Smooth muscle cell (in vitro differentiated cells): ENCODE measurements at regions not wholly inside any gene's neighbourhood (a gene's known extent, or its start where the extent isn't known, plus 50 kb on each side); places are given as distances from the start of the nearest gene placed in this dataset.

Source experiments
- DNase-seq: peaks from one replicate; lab custom pipeline; 2025; ENCODE audit not compliant: unreplicated experiment; lab: John Stamatoyannopoulos, UW
- H2AFZ ChIP-seq: fragments of 200-600 bp; sonication (generic); 2 replicates; pipeline ENCODE4 v1.6.0; 2016; ENCODE audit warnings: antibody characterized with exemption, low read depth, mild to moderate bottlenecking
- H3F3A ChIP-seq: fragments of 200-600 bp; sonication (generic); 2 replicates; pipeline ENCODE4 v1.6.0; 2017; ENCODE audit warnings: antibody characterized with exemption, low read depth
- H3K27ac ChIP-seq: fragments of 200-600 bp; sonication (generic); 2 replicates; pipeline ENCODE4 v1.5.1; 2016; ENCODE audit warnings: low read depth, mild to moderate bottlenecking
- H3K27me3 ChIP-seq: fragments of 200-600 bp; sonication (generic); 2 replicates; pipeline ENCODE4 v1.6.1; 2016; ENCODE audit warnings: low read depth, mild to moderate bottlenecking
- H3K36me3 ChIP-seq: fragments of 200-600 bp; sonication (generic); 2 replicates; pipeline ENCODE4 v1.5.1; 2016; ENCODE audit warnings: low read depth
- H3K4me1 ChIP-seq: fragments of 200-600 bp; sonication (generic); 2 replicates; pipeline ENCODE4 v1.5.1; 2016; ENCODE audit warnings: low read depth
- H3K4me2 ChIP-seq: fragments of 200-600 bp; sonication (generic); 2 replicates; pipeline ENCODE4 v1.6.0; 2016; ENCODE audit warnings: mild to moderate bottlenecking
- H3K4me3 ChIP-seq: fragments of 200-600 bp; sonication (generic); 2 replicates; pipeline ENCODE4 v1.5.1; 2016; ENCODE audit warnings: mild to moderate bottlenecking
- H3K79me2 ChIP-seq: fragments of 200-600 bp; sonication (generic); 2 replicates; pipeline ENCODE4 v1.6.0; 2016; ENCODE audit warnings: low read depth, mild to moderate bottlenecking
- H3K9ac ChIP-seq: fragments of 200-600 bp; sonication (generic); 2 replicates; pipeline ENCODE4 v1.6.0; 2016; ENCODE audit warnings: low read depth
- H3K9me3 ChIP-seq: fragments of 200-600 bp; sonication (generic); replicated peaks from 2 replicates; pipeline ENCODE4 v1.5.1; 2016; ENCODE audit warnings: low read depth
- H4K20me1 ChIP-seq: fragments of 200-600 bp; sonication (generic); 2 replicates; pipeline ENCODE4 v1.6.0; 2016; ENCODE audit warnings: low read depth
- CTCF ChIP-seq: fragments of 200-600 bp; sonication (generic); IDR thresholded peaks from 2 replicates; pipeline ENCODE4 v1.5.1; 2017; ENCODE audit warnings: borderline replicate concordance, mild to moderate bottlenecking, antibody characterized with exemption; ENCODE audit not compliant: insufficient read depth, poor library complexity, severe bottlenecking
- WGBS: methylation state at CpG from one replicate; pipeline ENCODE4 v1.1.7; 2016; ENCODE audit warnings: low lambda C conversion rate; 5-methylcytosine and 5-hydroxymethylcytosine counted together

GRCh38 chr16:48050871-48051270, 104.9 kb downstream of the ABCC12 start:
- Histone ChIP-seq H3F3A (no peaks in the 10 kb centered on the region), H3K9ac (no peak overlapping the region), H3K4me3 (no peak overlapping the region), H3K9me3 (no peaks in the 10 kb centered on the region), H2AFZ (no peak overlapping the region), H3K27me3 (peaks cover 16% of the 10 kb centered on the region), H3K4me2 (no peak overlapping the region), H3K36me3 (no peaks in the 10 kb centered on the region), H4K20me1 (no peaks in the 10 kb centered on the region), H3K27ac (no peak overlapping the region), H3K79me2 (no peaks in the 10 kb centered on the region), H3K4me1 (peaks cover 12% of the 10 kb centered on the region)
- no peak for TF ChIP-seq CTCF
- no peak for DNase-seq
- 77% methylated on average over 2 of the region's 2 CpGs for WGBS

GRCh38 chr16:48049847-48050246, 105.9 kb downstream of the ABCC12 start:
- Histone ChIP-seq H3K9ac (no peak overlapping the region), H3K4me3 (no peak overlapping the region), H3K4me2 (no peak overlapping the region), H3K36me3 (no peaks in the 10 kb centered on the region), H3K79me2 (no peaks in the 10 kb centered on the region), H3K27me3 (peaks cover 16% of the 10 kb centered on the region), H3F3A (no peaks in the 10 kb centered on the region), H3K9me3 (no peaks in the 10 kb centered on the region), H3K27ac (no peak overlapping the region), H2AFZ (no peak overlapping the region), H3K4me1 (peaks cover 12% of the 10 kb centered on the region), H4K20me1 (no peaks in the 10 kb centered on the region)
- 57% methylated on average over 3 of the region's 3 CpGs for WGBS
- TF ChIP-seq CTCF = no peak
- no peak for DNase-seq

- H3K9me3 ChIP-seq = no peaks in the 10 kb centered on the region
- TF ChIP-seq CTCF = no peak
- WGBS = 81% methylated on average over 3 of the region's 3 CpGs
- no peak overlapping the region for H3K4me3 ChIP-seq
- H3K9ac ChIP-seq = no peak overlapping the region
- no peak overlapping the region for H3K27ac ChIP-seq
- H3K36me3 ChIP-seq = no peaks in the 10 kb centered on the region
- no peaks in the 10 kb centered on the region for H3K79me2 ChIP-seq
- H3K27me3 ChIP-seq = peaks cover 16% of the 10 kb centered on the region
- DNase-seq = no peak
- no peaks in the 10 kb centered on the region for H3F3A ChIP-seq
- no peaks in the 10 kb centered on the region for H4K20me1 ChIP-seq
- no peak overlapping the region for H3K4me2 ChIP-seq
- H2AFZ ChIP-seq = no peak overlapping the region
- H3K4me1 ChIP-seq = peaks cover 2% of the 10 kb centered on the region
Measured at GRCh38 chr16:48047720-48048119, 108.1 kb downstream of the ABCC12 start.

GRCh38 chr16:48047241-48047640, 108.6 kb downstream of the ABCC12 start:
- Histone ChIP-seq H3K27me3 (peaks cover 16% of the 10 kb centered on the region), H4K20me1 (no peaks in the 10 kb centered on the region), H3K27ac (no peak overlapping the region), H3K36me3 (no peaks in the 10 kb centered on the region), H3K9ac (no peak overlapping the region), H3K79me2 (no peaks in the 10 kb centered on the region), H3K4me3 (no peak overlapping the region), H3K4me2 (no peak overlapping the region), H2AFZ (no peak overlapping the region), H3F3A (no peaks in the 10 kb centered on the region), H3K4me1 (no peaks in the 10 kb centered on the region), H3K9me3 (no peaks in the 10 kb centered on the region)
- WGBS = 93% methylated on average over 3 of the region's 3 CpGs
- no peak for DNase-seq
- TF ChIP-seq CTCF = no peak
